ENCODE measurements at regions not wholly inside any gene's neighbourhood (a gene's known extent, or its start where the extent isn't known, plus 50 kb on each side); places are given as distances from the start of the nearest gene placed in this dataset.

GRCh38 chr12:42756841-42757623 lies 167.5 kb upstream of the PRICKLE1 start:
- no peaks in the 10 kb centered on the region for H3K9me3 ChIP-seq
- no peak for DNase-seq (ENCODE audit: low spot score)
- no peaks in the 10 kb centered on the region for H3K27me3 ChIP-seq (replicated peaks; ENCODE audit: insufficient read depth)
- TF ChIP-seq CTCF (IDR thresholded peaks at IDR 0.05) (no peak), POLR2A (IDR thresholded peaks at IDR 0.05) (no peak), POLR2AphosphoS5 (IDR thresholded peaks at IDR 0.05) (no peak)
- no peak overlapping the region for H3K27ac ChIP-seq
- no peaks in the 10 kb centered on the region for H3K4me1 ChIP-seq (replicated peaks)
- 45% methylated on average over 9 of the region's 9 CpGs for whole genome bisulfite sequencing
- intact Hi-C loops (cut with DNase I), result no loop called here
- H3K4me3 ChIP-seq, result no peak overlapping the region
- no peaks in the 10 kb centered on the region for H3K36me3 ChIP-seq

DNA sequence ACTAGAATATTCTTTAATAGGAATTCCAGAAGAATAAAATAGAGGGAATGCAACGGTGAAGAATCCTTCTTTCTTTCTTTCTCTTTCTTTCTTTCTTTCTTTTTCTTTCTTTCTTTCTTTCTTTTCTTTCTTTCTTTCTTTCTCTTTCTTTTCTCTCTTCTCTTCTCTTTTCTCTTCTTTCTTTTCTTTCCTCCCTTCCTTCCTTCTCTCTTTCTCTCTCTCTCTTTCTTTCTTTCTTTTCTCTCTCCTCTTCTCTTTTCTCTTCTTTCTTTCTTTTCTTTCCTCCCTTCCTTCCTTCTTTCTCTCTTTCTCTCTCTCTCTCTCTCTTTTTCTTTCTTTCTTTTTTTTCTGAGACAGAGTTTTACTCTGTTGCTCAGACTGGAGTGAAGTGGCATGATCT lies 160.8 kb upstream of the PRICKLE1 start:
- H3K4me3 ChIP-seq, result no peak overlapping the region
- no peak for DNase-seq (ENCODE audit: low spot score)
- H3K4me1 ChIP-seq (replicated peaks), result no peaks in the 10 kb centered on the region
- no peaks in the 10 kb centered on the region for H3K36me3 ChIP-seq
- H3K27me3 ChIP-seq (replicated peaks; ENCODE audit: insufficient read depth), result no peaks in the 10 kb centered on the region
- H3K9me3 ChIP-seq, result no peaks in the 10 kb centered on the region
- 93% methylated on average over 1 of the region's 1 CpG for WGBS
- H3K27ac ChIP-seq, result no peak overlapping the region
- TF ChIP-seq POLR2A (IDR thresholded peaks at IDR 0.05) (no peak), CTCF (IDR thresholded peaks at IDR 0.05) (no peak), POLR2AphosphoS5 (IDR thresholded peaks at IDR 0.05) (no peak)
- intact Hi-C loops (cut with DNase I), result no loop called here

DNA sequence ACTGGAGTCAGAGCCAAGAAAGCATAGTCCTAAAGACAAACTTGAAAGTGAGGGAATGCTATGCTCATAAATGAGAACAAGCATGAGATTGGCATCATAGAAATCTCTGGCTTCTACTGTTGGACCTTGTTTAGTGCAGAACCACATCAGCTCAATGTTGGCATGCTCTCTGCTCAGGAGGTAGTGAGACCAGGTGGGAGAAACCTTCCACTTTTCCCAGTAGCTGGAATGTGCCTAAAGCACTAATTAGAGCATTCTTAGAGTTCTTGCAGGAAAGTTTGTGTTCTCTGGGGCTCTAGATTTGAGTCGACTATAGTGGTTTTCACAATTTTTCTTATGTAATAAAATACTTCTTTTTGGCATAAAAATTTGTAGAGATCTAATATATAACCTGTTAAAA lies 159.7 kb upstream of the PRICKLE1 start:
- TF ChIP-seq POLR2A (IDR thresholded peaks at IDR 0.05) (no peak), POLR2AphosphoS5 (IDR thresholded peaks at IDR 0.05) (no peak), CTCF (IDR thresholded peaks at IDR 0.05) (no peak)
- Histone ChIP-seq H3K27me3 (replicated peaks; ENCODE audit: insufficient read depth) (no peaks in the 10 kb centered on the region), H3K4me1 (replicated peaks) (no peaks in the 10 kb centered on the region), H3K9me3 (no peaks in the 10 kb centered on the region), H3K4me3 (no peak overlapping the region), H3K36me3 (no peaks in the 10 kb centered on the region), H3K27ac (no peak overlapping the region)
- no peak for DNase-seq (ENCODE audit: low spot score)
- intact Hi-C loops (cut with DNase I), result no loop called here
- WGBS, result 85% methylated on average over 1 of the region's 1 CpG

DNA sequence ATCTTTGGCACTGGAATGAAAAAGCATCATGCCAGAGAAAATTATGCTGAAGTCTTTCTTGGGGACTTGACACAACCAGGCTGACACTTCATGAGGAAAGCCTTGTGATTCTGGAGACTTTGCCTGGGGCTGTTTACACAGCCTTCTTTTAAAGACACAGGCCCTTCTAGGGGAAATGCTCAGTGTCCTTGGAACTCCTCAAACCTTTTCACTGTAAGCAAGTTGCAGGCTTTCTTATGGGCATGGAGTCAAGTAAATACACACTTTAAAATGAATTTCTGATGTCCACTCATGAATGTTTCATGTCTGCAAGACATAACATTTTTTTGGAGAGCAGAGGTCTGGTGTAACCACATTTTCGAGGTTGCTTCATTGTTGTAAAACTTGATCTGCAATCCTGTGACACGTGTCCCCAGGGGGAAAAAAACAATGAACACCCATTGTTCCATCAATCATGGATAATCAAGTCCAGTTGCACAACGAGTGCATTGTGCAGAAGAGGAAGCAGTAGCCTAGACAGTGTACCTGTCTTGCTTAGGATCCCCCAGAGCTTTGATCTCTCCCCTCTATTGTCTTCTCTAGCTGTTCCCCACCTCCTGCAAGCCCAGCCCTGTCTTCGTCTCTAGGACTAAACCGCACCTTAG lies 155.1 kb upstream of the PRICKLE1 start:
- 31% methylated on average over 5 of the region's 5 CpGs for WGBS
- Histone ChIP-seq H3K27me3 (replicated peaks; ENCODE audit: insufficient read depth) (no peaks in the 10 kb centered on the region), H3K4me3 (no peak overlapping the region), H3K36me3 (no peaks in the 10 kb centered on the region), H3K27ac (no peak overlapping the region), H3K4me1 (replicated peaks) (no peaks in the 10 kb centered on the region), H3K9me3 (no peaks in the 10 kb centered on the region)
- TF ChIP-seq CTCF (IDR thresholded peaks at IDR 0.05) (no peak), POLR2AphosphoS5 (IDR thresholded peaks at IDR 0.05) (peak; percentile 50), POLR2A (IDR thresholded peaks at IDR 0.05) (no peak)
- DNase-seq (ENCODE audit: low spot score), result peak; percentile 64
- intact Hi-C loops (cut with DNase I), result no loop called here

DNA sequence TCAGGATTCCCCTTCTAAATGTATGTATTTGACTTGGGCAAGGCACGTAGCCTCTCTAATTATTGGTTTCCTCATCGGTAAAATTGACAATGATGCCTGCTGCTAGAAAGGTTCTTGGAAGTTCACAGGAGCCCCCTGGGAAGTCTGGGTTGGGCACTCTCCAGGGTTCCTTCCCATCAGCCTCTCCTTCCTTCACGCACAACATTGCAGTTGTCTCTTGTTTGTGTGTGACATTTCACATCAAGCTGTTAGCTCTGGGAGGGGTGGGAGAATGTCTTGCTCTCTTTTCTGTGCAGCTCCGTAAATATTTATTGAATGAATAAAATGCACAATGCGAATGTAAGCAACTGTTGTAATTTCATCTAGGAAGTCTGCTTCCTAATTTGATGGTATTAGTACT lies 153.2 kb upstream of the PRICKLE1 start:
- 51% methylated on average over 5 of the region's 5 CpGs for WGBS
- no peaks in the 10 kb centered on the region for H3K4me1 ChIP-seq (replicated peaks)

More for the DNA sequence above, 153.2 kb upstream of the PRICKLE1 start:
- H3K27ac ChIP-seq, result no peak overlapping the region
- H3K4me3 ChIP-seq, result no peak overlapping the region
- intact Hi-C loops (cut with DNase I), result no loop called here
- no peak for TF ChIP-seq POLR2AphosphoS5 (IDR thresholded peaks at IDR 0.05)
- no peak for TF ChIP-seq CTCF (IDR thresholded peaks at IDR 0.05)
- no peak for TF ChIP-seq POLR2A (IDR thresholded peaks at IDR 0.05)
- DNase-seq (ENCODE audit: low spot score), result no peak
- H3K27me3 ChIP-seq (replicated peaks; ENCODE audit: insufficient read depth), result no peaks in the 10 kb centered on the region
- no peaks in the 10 kb centered on the region for H3K36me3 ChIP-seq
- no peaks in the 10 kb centered on the region for H3K9me3 ChIP-seq

All from prostate gland (tissue), 2 donors.